MG63 (cell line): ENCODE measurements at regions not wholly inside any gene's neighbourhood (a gene's known extent, or its start where the extent isn't known, plus 50 kb on each side); places are given as distances from the start of the nearest gene placed in this dataset.

ENCODE experiments used
- DNase-seq: peaks from one replicate; pipeline ENCODE4 v3.0.0-alpha.2; 2020
- H3K27me3 ChIP-seq: fragments of 250-450 bp; sonication (Bioruptor Pico); 2 replicates; pipeline ENCODE4 v1.5.1; 2020; ENCODE audit warnings: mild to moderate bottlenecking, moderate library complexity
- H3K36me3 ChIP-seq: fragments of 250-450 bp; sonication (Bioruptor Pico); 2 replicates; pipeline ENCODE4 v1.5.1; 2020; ENCODE audit warnings: mild to moderate bottlenecking, moderate library complexity
- H3K4me3 ChIP-seq: fragments of 250-450 bp; sonication (Bioruptor Pico); 2 replicates; pipeline ENCODE4 v1.5.1; 2020; ENCODE audit warnings: mild to moderate bottlenecking, moderate library complexity
- H3K9me3 ChIP-seq: fragments of 250-450 bp; sonication (Bioruptor Pico); 2 replicates; pipeline ENCODE4 v1.5.1; 2020; ENCODE audit warnings: mild to moderate bottlenecking, moderate library complexity

GRCh38 chr16:7086822-7087616 lies 245.6 kb upstream of the RBFOX1 start:
- peaks cover 18% of the 10 kb centered on the region for H3K27me3 ChIP-seq
- DNase-seq = peak; percentile 16

GRCh38 chr16:7085776-7086175 lies 246.9 kb upstream of the RBFOX1 start:
- no peak for DNase-seq
- Histone ChIP-seq H3K27me3 (peaks cover 18% of the 10 kb centered on the region), H3K36me3 (no peaks in the 10 kb centered on the region), H3K9me3 (no peaks in the 10 kb centered on the region), H3K4me3 (no peak overlapping the region)

More at GRCh38 chr16:7086822-7087616, 245.6 kb upstream of the RBFOX1 start:
- Histone ChIP-seq H3K36me3 (no peaks in the 10 kb centered on the region), H3K9me3 (no peaks in the 10 kb centered on the region), H3K4me3 (no peak overlapping the region)

GRCh38 chr16:7083096-7083495 lies 249.5 kb upstream of the RBFOX1 start:
- Histone ChIP-seq H3K36me3 (no peaks in the 10 kb centered on the region), H3K9me3 (no peaks in the 10 kb centered on the region), H3K27me3 (no peaks in the 10 kb centered on the region; the same call in none of the 2 replicates), H3K4me3 (no peak overlapping the region)
- no peak for DNase-seq

GRCh38 chr16:7077636-7078035 lies 255.0 kb upstream of the RBFOX1 start:
- Histone ChIP-seq H3K36me3 (no peaks in the 10 kb centered on the region), H3K4me3 (no peak overlapping the region), H3K9me3 (no peaks in the 10 kb centered on the region), H3K27me3 (no peaks in the 10 kb centered on the region)
- no peak for DNase-seq

- Histone ChIP-seq H3K4me3 (no peak overlapping the region), H3K36me3 (no peaks in the 10 kb centered on the region), H3K27me3 (no peaks in the 10 kb centered on the region), H3K9me3 (no peaks in the 10 kb centered on the region)
- no peak for DNase-seq
Measured at GRCh38 chr16:7074715-7075114, 257.9 kb upstream of the RBFOX1 start.

- no peak overlapping the region for H3K4me3 ChIP-seq
- no peaks in the 10 kb centered on the region for H3K27me3 ChIP-seq
- DNase-seq = no peak
- H3K9me3 ChIP-seq = no peaks in the 10 kb centered on the region
- H3K36me3 ChIP-seq = no peaks in the 10 kb centered on the region
Measured at GRCh38 chr16:7057458-7057857, 275.2 kb upstream of the RBFOX1 start.

GRCh38 chr16:7055443-7055842 lies 277.2 kb upstream of the RBFOX1 start:
- Histone ChIP-seq H3K4me3 (no peak overlapping the region), H3K9me3 (no peaks in the 10 kb centered on the region), H3K36me3 (no peaks in the 10 kb centered on the region), H3K27me3 (no peaks in the 10 kb centered on the region)
- no peak for DNase-seq

GRCh38 chr16:7051591-7052349 lies 280.9 kb upstream of the RBFOX1 start:
- DNase-seq = no peak
- Histone ChIP-seq H3K36me3 (no peaks in the 10 kb centered on the region), H3K4me3 (no peak overlapping the region), H3K27me3 (no peaks in the 10 kb centered on the region), H3K9me3 (no peaks in the 10 kb centered on the region)

- no peaks in the 10 kb centered on the region for H3K36me3 ChIP-seq
- no peaks in the 10 kb centered on the region for H3K27me3 ChIP-seq
- H3K4me3 ChIP-seq = no peak overlapping the region
- H3K9me3 ChIP-seq = no peaks in the 10 kb centered on the region
- no peak for DNase-seq
Measured at GRCh38 chr16:7044331-7044730, 288.3 kb upstream of the RBFOX1 start.

GRCh38 chr16:7038475-7038874 lies 294.2 kb upstream of the RBFOX1 start:
- no peak for DNase-seq
- Histone ChIP-seq H3K27me3 (no peaks in the 10 kb centered on the region), H3K36me3 (no peaks in the 10 kb centered on the region), H3K9me3 (no peaks in the 10 kb centered on the region), H3K4me3 (no peak overlapping the region)

- Histone ChIP-seq H3K4me3 (no peak overlapping the region), H3K9me3 (no peaks in the 10 kb centered on the region), H3K27me3 (no peaks in the 10 kb centered on the region), H3K36me3 (no peaks in the 10 kb centered on the region)
- no peak for DNase-seq
Measured at GRCh38 chr16:7037495-7037894, 295.1 kb upstream of the RBFOX1 start.

- Histone ChIP-seq H3K27me3 (no peaks in the 10 kb centered on the region), H3K9me3 (no peaks in the 10 kb centered on the region), H3K36me3 (no peaks in the 10 kb centered on the region), H3K4me3 (no peak overlapping the region)
- no peak for DNase-seq
Measured at GRCh38 chr16:7031031-7031430, 301.6 kb upstream of the RBFOX1 start.

- DNase-seq = no peak
- Histone ChIP-seq H3K27me3 (no peaks in the 10 kb centered on the region), H3K36me3 (no peaks in the 10 kb centered on the region), H3K9me3 (no peaks in the 10 kb centered on the region), H3K4me3 (no peak overlapping the region)
Measured at GRCh38 chr16:7027401-7027800, 305.2 kb upstream of the RBFOX1 start.

- no peaks in the 10 kb centered on the region for H3K36me3 ChIP-seq
- H3K27me3 ChIP-seq = no peaks in the 10 kb centered on the region
- DNase-seq = no peak
- H3K4me3 ChIP-seq = no peak overlapping the region
- H3K9me3 ChIP-seq = no peaks in the 10 kb centered on the region
Measured at GRCh38 chr16:7026639-7027038, 306.0 kb upstream of the RBFOX1 start.

GRCh38 chr16:7025616-7026190 lies 306.9 kb upstream of the RBFOX1 start:
- Histone ChIP-seq H3K27me3 (no peaks in the 10 kb centered on the region), H3K4me3 (no peak overlapping the region), H3K36me3 (no peaks in the 10 kb centered on the region), H3K9me3 (no peaks in the 10 kb centered on the region)
- DNase-seq = peak; percentile 35

GRCh38 chr16:7021653-7022275 lies 310.9 kb upstream of the RBFOX1 start:
- no peaks in the 10 kb centered on the region for H3K36me3 ChIP-seq
- no peaks in the 10 kb centered on the region for H3K27me3 ChIP-seq
- H3K4me3 ChIP-seq = no peak overlapping the region
- DNase-seq = no peak
- no peaks in the 10 kb centered on the region for H3K9me3 ChIP-seq

- no peaks in the 10 kb centered on the region for H3K27me3 ChIP-seq
- no peak for DNase-seq
- H3K4me3 ChIP-seq = no peak overlapping the region
- no peaks in the 10 kb centered on the region for H3K36me3 ChIP-seq
- H3K9me3 ChIP-seq = no peaks in the 10 kb centered on the region
Measured at GRCh38 chr16:7017006-7017662, 315.5 kb upstream of the RBFOX1 start.
